NT2/D1 (cell line): ENCODE measurements at regions not wholly inside any gene's neighbourhood (a gene's known extent, or its start where the extent isn't known, plus 50 kb on each side); places are given as distances from the start of the nearest gene placed in this dataset.
"Not testable (repeated sequence)": the region's sequence is repeated elsewhere in the genome, so short reads cannot be mapped to it uniquely, and the experiment has no call there.

Experiments
- DNase-seq: peaks from one replicate; pipeline ENCODE4 v3.0.0-alpha.2; 2011; ENCODE audit warnings: low read depth, low spot score
- H3K27me3 ChIP-seq: 2 replicates; pipeline ENCODE4 v1.6.0; 2011; ENCODE audit warnings: mild to moderate bottlenecking; ENCODE audit not compliant: insufficient read length, insufficient read depth
- H3K36me3 ChIP-seq: 2 replicates; pipeline ENCODE4 v1.6.1; 2011; ENCODE audit warnings: mild to moderate bottlenecking, low read length, mixed read lengths; ENCODE audit not compliant: insufficient read depth, insufficient read length
- H3K4me1 ChIP-seq: 2 replicates; pipeline ENCODE4 v1.5.1; 2011; ENCODE audit not compliant: insufficient read depth, insufficient read length
- H3K4me3 ChIP-seq: 2 replicates; pipeline ENCODE4 v1.5.1; 2011; ENCODE audit warnings: low read depth; ENCODE audit not compliant: insufficient read length
- H3K9ac ChIP-seq: 2 replicates; pipeline ENCODE4 v1.6.0; 2011; ENCODE audit warnings: low read depth; ENCODE audit not compliant: insufficient read length
- H3K9me3 ChIP-seq: 2 replicates; pipeline ENCODE4 v1.5.1; 2011; ENCODE audit warnings: mild to moderate bottlenecking, low read length; ENCODE audit not compliant: insufficient read depth
- SUZ12 ChIP-seq: IDR thresholded peaks from 2 replicates; pipeline ENCODE4 v1.6.1; 2011; ENCODE audit not compliant: insufficient read length, insufficient read depth; ENCODE audit errors: extremely low read depth
- YY1 ChIP-seq: IDR thresholded peaks from 2 replicates; pipeline ENCODE4 v1.6.1; 2011; ENCODE audit not compliant: insufficient read length, insufficient read depth
- ZNF274 ChIP-seq: IDR thresholded peaks from 2 replicates; pipeline ENCODE4 v1.6.1; 2011; ENCODE audit warnings: mild to moderate bottlenecking, low read depth, low read length

GRCh38 chrX:14352511-14352910, 176.8 kb upstream of the GLRA2 start:
- DNase-seq = no peak
- TF ChIP-seq ZNF274 (no peak), SUZ12 (no peak), YY1 (no peak)
- Histone ChIP-seq H3K4me1 (no peaks in the 10 kb centered on the region), H3K9ac (no peak overlapping the region), H3K27me3 (no peaks in the 10 kb centered on the region), H3K9me3 (no peaks in the 10 kb centered on the region), H3K4me3 (no peak overlapping the region), H3K36me3 (no peaks in the 10 kb centered on the region)

- Histone ChIP-seq H3K9me3 (no peaks in the 10 kb centered on the region), H3K4me3 (no peak overlapping the region), H3K36me3 (no peaks in the 10 kb centered on the region), H3K9ac (no peak overlapping the region), H3K27me3 (no peaks in the 10 kb centered on the region), H3K4me1 (no peaks in the 10 kb centered on the region)
- TF ChIP-seq SUZ12 (no peak), ZNF274 (no peak), YY1 (no peak)
- DNase-seq = peak; percentile 20
Observed at GRCh38 chrX:14351611-14352303, 177.6 kb upstream of the GLRA2 start.

- no peak overlapping the region for H3K4me3 ChIP-seq
- no peaks in the 10 kb centered on the region for H3K9me3 ChIP-seq
- no peak for TF ChIP-seq YY1
- no peak for TF ChIP-seq SUZ12
- TF ChIP-seq ZNF274 = no peak
- H3K36me3 ChIP-seq = no peaks in the 10 kb centered on the region
- no peaks in the 10 kb centered on the region for H3K27me3 ChIP-seq
- H3K9ac ChIP-seq = no peak overlapping the region
- DNase-seq = no peak
- no peaks in the 10 kb centered on the region for H3K4me1 ChIP-seq
Observed at GRCh38 chrX:14347523-14347922, 181.8 kb upstream of the GLRA2 start.

- TF ChIP-seq ZNF274 (no peak), SUZ12 (no peak), YY1 (no peak)
- DNase-seq = no peak
- Histone ChIP-seq H3K36me3 (no peaks in the 10 kb centered on the region), H3K9ac (no peak overlapping the region), H3K27me3 (no peaks in the 10 kb centered on the region), H3K4me1 (no peaks in the 10 kb centered on the region), H3K9me3 (no peaks in the 10 kb centered on the region), H3K4me3 (no peak overlapping the region)
Observed at GRCh38 chrX:14344172-14344940, 185.0 kb upstream of the GLRA2 start.

GRCh38 chrX:14309431-14309830, 219.9 kb upstream of the GLRA2 start:
- Histone ChIP-seq H3K9me3 (no peaks in the 10 kb centered on the region), H3K27me3 (no peaks in the 10 kb centered on the region), H3K36me3 (no peaks in the 10 kb centered on the region), H3K9ac (no peak overlapping the region), H3K4me1 (no peaks in the 10 kb centered on the region), H3K4me3 (no peak overlapping the region)
- TF ChIP-seq YY1 = no peak
- no peak for TF ChIP-seq ZNF274
- TF ChIP-seq SUZ12 = no peak
- no peak for DNase-seq

GRCh38 chrX:14308976-14309375, 220.4 kb upstream of the GLRA2 start:
- DNase-seq, H3K27me3 ChIP-seq, H3K36me3 ChIP-seq, H3K4me1 ChIP-seq, H3K4me3 ChIP-seq, H3K9ac ChIP-seq, H3K9me3 ChIP-seq: not testable (repeated sequence)

GRCh38 chrX:14303891-14304290, 225.4 kb upstream of the GLRA2 start:
- Histone ChIP-seq H3K9me3 (no peaks in the 10 kb centered on the region), H3K27me3 (no peaks in the 10 kb centered on the region), H3K4me1 (no peaks in the 10 kb centered on the region), H3K4me3 (no peak overlapping the region), H3K36me3 (no peaks in the 10 kb centered on the region), H3K9ac (no peak overlapping the region)
- TF ChIP-seq ZNF274 = no peak
- TF ChIP-seq YY1 = no peak
- no peak for TF ChIP-seq SUZ12
- no peak for DNase-seq

GRCh38 chrX:14302561-14302960, 226.8 kb upstream of the GLRA2 start:
- DNase-seq, H3K27me3 ChIP-seq, H3K36me3 ChIP-seq, H3K9me3 ChIP-seq, H3K4me1 ChIP-seq, H3K9ac ChIP-seq, H3K4me3 ChIP-seq: not testable (repeated sequence)
